BLaER1 (cell line): ENCODE measurements at regions not wholly inside any gene's neighbourhood (a gene's known extent, or its start where the extent isn't known, plus 50 kb on each side); places are given as distances from the start of the nearest gene placed in this dataset.

ENCODE experiments used
- H3K27ac ChIP-seq: shearing (Covaris generic); formaldehyde crosslinking; 2 replicates; pipeline ENCODE4 v1.8.1; 2022
- H3K27me3 ChIP-seq: shearing (Covaris generic); formaldehyde crosslinking; 2 replicates; pipeline ENCODE4 v1.8.1; 2022
- H3K36me3 ChIP-seq: shearing (Covaris generic); formaldehyde crosslinking; 2 replicates; pipeline ENCODE4 v1.8.1; 2022
- H3K4me1 ChIP-seq: shearing (Covaris generic); formaldehyde crosslinking; 2 replicates; pipeline ENCODE4 v1.8.1; 2022
- H3K4me2 ChIP-seq: shearing (Covaris generic); formaldehyde crosslinking; 2 replicates; pipeline ENCODE4 v1.8.1; 2022
- H3K4me3 ChIP-seq: shearing (Covaris generic); formaldehyde crosslinking; 2 replicates; pipeline ENCODE4 v1.8.1; 2022
- H3K9ac ChIP-seq: shearing (Covaris generic); formaldehyde crosslinking; 2 replicates; pipeline ENCODE4 v1.8.1; 2022
- H3K9me3 ChIP-seq: shearing (Covaris generic); formaldehyde crosslinking; 2 replicates; pipeline ENCODE4 v1.8.1; 2022
- H4K20me1 ChIP-seq: shearing (Covaris generic); formaldehyde crosslinking; 2 replicates; pipeline ENCODE4 v1.8.1; 2022
- Cebpa-rat ChIP-seq: shearing (Covaris generic); IDR thresholded peaks from 2 replicates; pipeline ENCODE4 v1.8.1; 2022

- H3K36me3 ChIP-seq: no peaks in the 10 kb centered on the region
- H3K4me3 ChIP-seq: no peak overlapping the region
- TF ChIP-seq Cebpa-rat: no peak
- H3K4me1 ChIP-seq: no peaks in the 10 kb centered on the region
- H3K27me3 ChIP-seq: peaks cover 91% of the 10 kb centered on the region
- H4K20me1 ChIP-seq: no peaks in the 10 kb centered on the region
- H3K9ac ChIP-seq: no peak overlapping the region
- no peaks in the 10 kb centered on the region for H3K9me3 ChIP-seq
- no peak overlapping the region for H3K27ac ChIP-seq
- H3K4me2 ChIP-seq: no peak overlapping the region
Measured at GRCh38 chrX:36534900-36535299, 473.3 kb upstream of the FAM47C start.

- Histone ChIP-seq H3K4me1 (no peaks in the 10 kb centered on the region), H3K9ac (no peak overlapping the region), H3K27ac (no peak overlapping the region), H3K27me3 (peaks cover 72% of the 10 kb centered on the region), H3K9me3 (no peaks in the 10 kb centered on the region), H4K20me1 (no peaks in the 10 kb centered on the region), H3K36me3 (no peaks in the 10 kb centered on the region), H3K4me2 (no peak overlapping the region), H3K4me3 (no peak overlapping the region)
- TF ChIP-seq Cebpa-rat: no peak
Measured at GRCh38 chrX:36543499-36543898, 464.7 kb upstream of the FAM47C start.

- no peak overlapping the region for H3K9ac ChIP-seq
- no peak overlapping the region for H3K27ac ChIP-seq
- TF ChIP-seq Cebpa-rat: no peak
- no peak overlapping the region for H3K4me2 ChIP-seq
- H3K9me3 ChIP-seq: no peaks in the 10 kb centered on the region
- H3K27me3 ChIP-seq: peaks cover 77% of the 10 kb centered on the region
- no peaks in the 10 kb centered on the region for H3K4me1 ChIP-seq
- no peaks in the 10 kb centered on the region for H3K36me3 ChIP-seq
- no peaks in the 10 kb centered on the region for H4K20me1 ChIP-seq
- H3K4me3 ChIP-seq: no peak overlapping the region
Measured at GRCh38 chrX:36562986-36563385, 445.2 kb upstream of the FAM47C start.

GRCh38 chrX:36568946-36569345 lies 439.2 kb upstream of the FAM47C start:
- H3K9me3 ChIP-seq: no peaks in the 10 kb centered on the region
- no peak overlapping the region for H3K27ac ChIP-seq
- H3K9ac ChIP-seq: no peak overlapping the region
- no peak overlapping the region for H3K4me3 ChIP-seq
- H3K36me3 ChIP-seq: no peaks in the 10 kb centered on the region
- no peak overlapping the region for H3K4me2 ChIP-seq
- H3K4me1 ChIP-seq: no peaks in the 10 kb centered on the region
- TF ChIP-seq Cebpa-rat: no peak
- H4K20me1 ChIP-seq: no peaks in the 10 kb centered on the region
- H3K27me3 ChIP-seq: peaks cover 74% of the 10 kb centered on the region

- H3K9ac ChIP-seq: no peak overlapping the region
- no peak overlapping the region for H3K4me3 ChIP-seq
- no peaks in the 10 kb centered on the region for H3K36me3 ChIP-seq
- TF ChIP-seq Cebpa-rat: no peak
- H3K4me2 ChIP-seq: no peak overlapping the region
- H3K9me3 ChIP-seq: no peaks in the 10 kb centered on the region
- no peaks in the 10 kb centered on the region for H4K20me1 ChIP-seq
- no peaks in the 10 kb centered on the region for H3K4me1 ChIP-seq
- H3K27ac ChIP-seq: no peak overlapping the region
- peaks cover 82% of the 10 kb centered on the region for H3K27me3 ChIP-seq
Measured at GRCh38 chrX:36573720-36574119, 434.4 kb upstream of the FAM47C start.

GRCh38 chrX:36575670-36576069 lies 432.5 kb upstream of the FAM47C start:
- no peak overlapping the region for H3K9ac ChIP-seq
- H3K27ac ChIP-seq: no peak overlapping the region
- H3K4me1 ChIP-seq: no peaks in the 10 kb centered on the region
- TF ChIP-seq Cebpa-rat: no peak
- no peak overlapping the region for H3K4me2 ChIP-seq
- no peaks in the 10 kb centered on the region for H3K36me3 ChIP-seq
- no peaks in the 10 kb centered on the region for H3K9me3 ChIP-seq
- no peaks in the 10 kb centered on the region for H4K20me1 ChIP-seq
- no peak overlapping the region for H3K4me3 ChIP-seq
- H3K27me3 ChIP-seq: peaks cover 84% of the 10 kb centered on the region

GRCh38 chrX:36577006-36577405 lies 431.2 kb upstream of the FAM47C start:
- Histone ChIP-seq H3K4me3 (no peak overlapping the region), H4K20me1 (no peaks in the 10 kb centered on the region), H3K9ac (no peak overlapping the region), H3K4me1 (no peaks in the 10 kb centered on the region), H3K9me3 (no peaks in the 10 kb centered on the region), H3K36me3 (no peaks in the 10 kb centered on the region), H3K27ac (no peak overlapping the region), H3K4me2 (no peak overlapping the region), H3K27me3 (peaks cover 88% of the 10 kb centered on the region)
- no peak for TF ChIP-seq Cebpa-rat

- H3K27me3 ChIP-seq: peaks cover 90% of the 10 kb centered on the region
- H3K36me3 ChIP-seq: no peaks in the 10 kb centered on the region
- TF ChIP-seq Cebpa-rat: no peak
Measured at GRCh38 chrX:36581030-36581429, 427.1 kb upstream of the FAM47C start.

GRCh38 chrX:36583674-36584073 lies 424.5 kb upstream of the FAM47C start:
- no peak for TF ChIP-seq Cebpa-rat
- no peak overlapping the region for H3K4me2 ChIP-seq

More at GRCh38 chrX:36581030-36581429, 427.1 kb upstream of the FAM47C start:
- Histone ChIP-seq H3K9ac (no peak overlapping the region), H4K20me1 (no peaks in the 10 kb centered on the region), H3K4me2 (no peak overlapping the region), H3K9me3 (no peaks in the 10 kb centered on the region), H3K4me1 (no peaks in the 10 kb centered on the region), H3K4me3 (no peak overlapping the region), H3K27ac (no peak overlapping the region)

GRCh38 chrX:36609616-36610585 lies 398.3 kb upstream of the FAM47C start:
- H3K36me3 ChIP-seq: no peaks in the 10 kb centered on the region
- no peaks in the 10 kb centered on the region for H3K4me1 ChIP-seq
- no peak overlapping the region for H3K4me2 ChIP-seq
- peaks cover 83% of the 10 kb centered on the region for H3K27me3 ChIP-seq
- H4K20me1 ChIP-seq: no peaks in the 10 kb centered on the region
- H3K9me3 ChIP-seq: no peaks in the 10 kb centered on the region
- no peak overlapping the region for H3K9ac ChIP-seq
- TF ChIP-seq Cebpa-rat: no peak
- no peak overlapping the region for H3K4me3 ChIP-seq
- no peak overlapping the region for H3K27ac ChIP-seq

More at GRCh38 chrX:36583674-36584073, 424.5 kb upstream of the FAM47C start:
- Histone ChIP-seq H3K27me3 (peaks cover 81% of the 10 kb centered on the region), H3K4me3 (no peak overlapping the region), H4K20me1 (no peaks in the 10 kb centered on the region), H3K9me3 (no peaks in the 10 kb centered on the region), H3K4me1 (no peaks in the 10 kb centered on the region), H3K27ac (no peak overlapping the region), H3K36me3 (no peaks in the 10 kb centered on the region), H3K9ac (no peak overlapping the region)
